ENCODE measurements at regions not wholly inside any gene's neighbourhood (a gene's known extent, or its start where the extent isn't known, plus 50 kb on each side); places are given as distances from the start of the nearest gene placed in this dataset.

DNA sequence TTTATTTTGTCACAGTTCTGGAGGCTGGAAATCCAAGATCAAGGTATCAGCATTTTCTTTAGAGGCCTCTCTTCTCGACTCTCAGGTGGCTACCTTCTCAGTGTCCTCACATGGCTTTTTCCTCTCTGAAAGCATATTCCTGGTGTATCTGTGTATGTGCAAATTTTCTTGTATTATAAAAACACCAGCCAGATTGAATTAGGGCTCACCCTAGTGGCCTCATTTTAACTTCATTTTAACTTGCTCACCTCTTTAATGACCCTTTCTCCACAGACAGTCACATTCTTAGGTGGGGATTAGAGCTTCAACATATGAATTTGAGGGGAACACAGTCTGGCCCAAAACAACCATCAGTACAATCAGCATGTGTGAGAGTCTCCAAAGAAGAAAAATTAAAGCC is 542.4 kb upstream of the FAM241A start:
- TF ChIP-seq, protein P1, sequence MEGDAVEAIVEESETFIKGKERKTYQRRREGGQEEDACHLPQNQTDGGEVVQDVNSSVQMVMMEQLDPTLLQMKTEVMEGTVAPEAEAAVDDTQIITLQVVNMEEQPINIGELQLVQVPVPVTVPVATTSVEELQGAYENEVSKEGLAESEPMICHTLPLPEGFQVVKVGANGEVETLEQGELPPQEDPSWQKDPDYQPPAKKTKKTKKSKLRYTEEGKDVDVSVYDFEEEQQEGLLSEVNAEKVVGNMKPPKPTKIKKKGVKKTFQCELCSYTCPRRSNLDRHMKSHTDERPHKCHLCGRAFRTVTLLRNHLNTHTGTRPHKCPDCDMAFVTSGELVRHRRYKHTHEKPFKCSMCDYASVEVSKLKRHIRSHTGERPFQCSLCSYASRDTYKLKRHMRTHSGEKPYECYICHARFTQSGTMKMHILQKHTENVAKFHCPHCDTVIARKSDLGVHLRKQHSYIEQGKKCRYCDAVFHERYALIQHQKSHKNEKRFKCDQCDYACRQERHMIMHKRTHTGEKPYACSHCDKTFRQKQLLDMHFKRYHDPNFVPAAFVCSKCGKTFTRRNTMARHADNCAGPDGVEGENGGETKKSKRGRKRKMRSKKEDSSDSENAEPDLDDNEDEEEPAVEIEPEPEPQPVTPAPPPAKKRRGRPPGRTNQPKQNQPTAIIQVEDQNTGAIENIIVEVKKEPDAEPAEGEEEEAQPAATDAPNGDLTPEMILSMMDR (IDR thresholded peaks at IDR 0.05 in 4 of 5, conservative IDR thresholded peaks at IDR 0.05 in 1 of 5) = no peak
- TF ChIP-seq POLR2A (IDR thresholded peaks at IDR 0.05) = no peak

DNA sequence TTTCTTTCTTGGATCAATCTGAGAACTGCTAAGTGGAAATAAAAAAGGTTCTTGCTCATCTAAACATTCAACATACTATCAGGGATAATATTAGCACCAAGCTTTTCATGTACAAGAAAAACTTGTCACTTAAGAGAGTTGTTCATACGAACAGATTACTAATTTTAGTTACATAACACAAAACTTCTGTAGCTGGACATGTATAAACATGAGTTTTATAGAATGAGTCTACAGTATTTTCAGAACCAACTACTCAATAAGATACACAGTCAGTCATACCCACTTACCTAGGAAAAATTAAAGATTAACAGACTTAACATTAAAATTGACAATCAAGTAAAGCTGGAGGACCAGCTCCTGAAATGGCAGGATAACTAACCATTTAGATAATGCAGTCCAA is 540.1 kb upstream of the FAM241A start:
- intact Hi-C loops (cut with DNase I; ENCODE audit: low total_unique reads) (no loop called here), in situ Hi-C loops (cut with MboI; ENCODE audit: low sequenced_read_pairs in 4 of 4) (no loop called here)
- Histone ChIP-seq H3K9me3 (no peaks in the 10 kb centered on the region), H3K36me3 (no peaks in the 10 kb centered on the region), H3K4me3 (no peak overlapping the region), H3K27ac (no peak overlapping the region), H3K27me3 (no peaks in the 10 kb centered on the region), H3K4me1 (no peaks in the 10 kb centered on the region)
- no peak for ATAC-seq
- no peak for DNase-seq
- TF ChIP-seq, protein P1 (IDR thresholded peaks at IDR 0.05 in 4 of 5, conservative IDR thresholded peaks at IDR 0.05 in 1 of 5) = no peak
- TF ChIP-seq POLR2A (IDR thresholded peaks at IDR 0.05) = no peak

More for the DNA sequence above, 542.4 kb upstream of the FAM241A start:
- H3K4me3 ChIP-seq = no peak overlapping the region
- DNase-seq (no peak), ATAC-seq (no peak)
- intact Hi-C loops (cut with DNase I; ENCODE audit: low total_unique reads) = no loop called here
- no peak overlapping the region for H3K27ac ChIP-seq
- H3K4me1 ChIP-seq = no peaks in the 10 kb centered on the region
- no peaks in the 10 kb centered on the region for H3K9me3 ChIP-seq
- no peaks in the 10 kb centered on the region for H3K36me3 ChIP-seq
- H3K27me3 ChIP-seq = no peaks in the 10 kb centered on the region
- in situ Hi-C loops (cut with MboI; ENCODE audit: low sequenced_read_pairs in 4 of 4) = no loop called here

DNA sequence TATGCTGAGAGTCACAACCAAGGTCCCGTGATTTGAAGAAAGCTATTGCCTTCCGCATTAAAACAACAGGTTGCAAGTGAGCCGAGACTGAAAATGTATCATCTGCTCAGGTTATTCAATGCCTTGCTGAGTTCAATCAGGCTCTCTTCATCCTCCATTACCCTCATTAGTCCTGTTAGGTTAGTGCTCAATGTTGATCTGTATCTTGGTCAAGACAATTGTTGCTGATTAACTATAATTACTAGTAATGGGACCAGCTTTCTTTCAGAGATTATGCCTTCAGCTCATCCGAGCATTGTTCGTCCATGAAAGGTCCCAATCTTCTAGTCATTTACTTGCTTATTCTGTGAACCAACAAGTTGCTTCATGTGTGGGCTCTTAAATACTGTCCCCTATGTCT is 534.6 kb upstream of the FAM241A start:
- no peaks in the 10 kb centered on the region for H3K36me3 ChIP-seq
- TF ChIP-seq, protein P1 (IDR thresholded peaks at IDR 0.05 in 4 of 5, conservative IDR thresholded peaks at IDR 0.05 in 1 of 5) = no peak
- TF ChIP-seq POLR2A (IDR thresholded peaks at IDR 0.05) = no peak
- H3K4me3 ChIP-seq = no peak overlapping the region
- DNase-seq = no peak
- in situ Hi-C loops (cut with MboI; ENCODE audit: low sequenced_read_pairs in 4 of 4) = no loop called here
- H3K9me3 ChIP-seq = no peaks in the 10 kb centered on the region
- H3K4me1 ChIP-seq = no peaks in the 10 kb centered on the region
- H3K27me3 ChIP-seq = no peaks in the 10 kb centered on the region
- ATAC-seq = no peak
- no peak overlapping the region for H3K27ac ChIP-seq
- intact Hi-C loops (cut with DNase I; ENCODE audit: low total_unique reads) = no loop called here

DNA sequence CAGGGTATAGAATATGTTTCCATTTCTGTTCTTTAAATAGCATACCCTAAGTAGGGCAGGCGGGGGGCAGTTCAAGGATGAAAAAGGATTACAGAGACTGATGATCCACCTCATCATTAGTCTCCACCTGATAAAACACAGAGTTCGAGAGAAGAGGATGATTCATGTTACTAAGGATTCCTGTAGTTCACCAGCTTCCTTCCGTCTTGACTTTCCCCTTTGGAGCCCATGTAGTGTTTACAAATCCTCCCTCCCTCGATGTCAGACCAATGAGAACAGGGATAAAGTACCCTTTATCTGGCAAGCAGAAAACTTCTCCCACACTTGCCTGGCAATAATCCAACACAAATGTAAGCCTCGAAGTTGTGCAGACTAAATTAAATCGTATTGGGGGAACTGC is 526.3 kb upstream of the FAM241A start:
- Histone ChIP-seq H3K4me1 (no peaks in the 10 kb centered on the region), H3K36me3 (no peaks in the 10 kb centered on the region), H3K27me3 (no peaks in the 10 kb centered on the region), H3K27ac (no peak overlapping the region), H3K9me3 (no peaks in the 10 kb centered on the region), H3K4me3 (no peak overlapping the region)
- DNase-seq = no peak
- in situ Hi-C loops (cut with MboI; ENCODE audit: low sequenced_read_pairs in 4 of 4) = no loop called here
- intact Hi-C loops (cut with DNase I; ENCODE audit: low total_unique reads) = no loop called here
- TF ChIP-seq, protein P1 (IDR thresholded peaks at IDR 0.05 in 4 of 5, conservative IDR thresholded peaks at IDR 0.05 in 1 of 5) = no peak
- no peak for TF ChIP-seq POLR2A (IDR thresholded peaks at IDR 0.05)
- ATAC-seq = no peak

DNA sequence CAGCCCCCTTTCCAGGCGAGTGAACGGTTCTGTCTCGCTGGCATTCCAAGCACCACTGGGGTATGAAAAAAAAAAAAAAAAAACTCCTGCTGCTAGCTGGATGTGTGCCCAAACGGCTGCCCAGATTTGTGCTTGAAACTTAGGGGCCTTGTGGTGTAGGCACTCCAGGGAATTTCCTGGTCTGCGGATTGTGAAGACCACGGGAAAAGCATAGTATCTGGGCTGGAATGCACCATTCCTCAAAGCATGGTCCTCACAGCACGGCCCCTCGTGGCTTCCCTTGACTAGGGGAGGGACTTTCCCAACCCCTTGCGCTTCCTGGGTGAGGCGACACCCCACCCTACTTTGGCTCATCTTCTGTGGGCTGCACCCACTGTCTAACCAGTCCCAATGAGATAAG is 516.8 kb upstream of the FAM241A start:
- in situ Hi-C loops (cut with MboI; ENCODE audit: low sequenced_read_pairs in 4 of 4) = loop anchor here in 2 of 4 donors (25.0 kb wide), 2 partner anchors 234 to 409 kb away; no protein-coding TSS in a partner anchor
- Histone ChIP-seq H3K9me3 (no peaks in the 10 kb centered on the region), H3K27ac (no peak overlapping the region), H3K27me3 (no peaks in the 10 kb centered on the region), H3K4me1 (no peaks in the 10 kb centered on the region), H3K36me3 (no peaks in the 10 kb centered on the region), H3K4me3 (no peak overlapping the region)
- intact Hi-C loops (cut with DNase I; ENCODE audit: low total_unique reads) = no loop called here
- TF ChIP-seq POLR2A (IDR thresholded peaks at IDR 0.05) = no peak
- TF ChIP-seq, protein P1 (IDR thresholded peaks at IDR 0.05 in 4 of 5, conservative IDR thresholded peaks at IDR 0.05 in 1 of 5) = no peak
- ATAC-seq (no peak), DNase-seq (no peak)
